Heart left ventricle (tissue), 16 donors: ENCODE measurements at regions not wholly inside any gene's neighbourhood (a gene's known extent, or its start where the extent isn't known, plus 50 kb on each side); places are given as distances from the start of the nearest gene placed in this dataset.
"Not testable (repeated sequence)": the region's sequence is repeated elsewhere in the genome, so short reads cannot be mapped to it uniquely, and the experiment has no call there.

Experiments
- ATAC-seq, 4 donors: fragments of 200-7000 bp; cut with Tn5 transposase; one replicate each; pipeline ENCODE4 v1.9.1; 2020 to 2022; ENCODE audit warnings: moderate library complexity in 4 of 4, mild to moderate bottlenecking in 3 of 4, moderate number of reproducible peaks in 1 of 4
- DNase-seq, 5 donors: peaks; one replicate each; pipeline ENCODE4 v3.0.0-alpha.2; 2020
- H3K27ac ChIP-seq, 12 donors: fragments of 200-600 bp; sonication (generic) in 4 of 12; one replicate each; pipeline versions ENCODE4 v1.5.0 to v1.8.0; 2016 to 2022; ENCODE audit warnings: mild to moderate bottlenecking in 2 of 12
- H3K27me3 ChIP-seq, 9 donors: fragments of 200-600 bp; sonication (generic) in 2 of 9; one replicate each; pipeline versions ENCODE4 v1.5.1 to v1.8.0; 2016 to 2022; ENCODE audit warnings: mild to moderate bottlenecking in 3 of 9
- H3K36me3 ChIP-seq, 9 donors: fragments of 200-600 bp; sonication (generic) in 2 of 9; one replicate each; pipeline versions ENCODE4 v1.5.0 to v1.8.0; 2018 to 2022; ENCODE audit warnings: mild to moderate bottlenecking in 2 of 9
- H3K4me1 ChIP-seq, 12 donors: fragments of 200-600 bp; sonication (generic) in 4 of 12; one replicate each; pipeline versions ENCODE4 v1.5.0 to v1.8.0; 2016 to 2022; ENCODE audit warnings: mild to moderate bottlenecking in 3 of 12
- H3K4me3 ChIP-seq, 12 donors: fragments of 200-600 bp; sonication (generic) in 4 of 12; one replicate each; pipeline versions ENCODE4 v1.5.0 to v1.8.0; 2017 to 2022; ENCODE audit warnings: mild to moderate bottlenecking in 9 of 12, moderate library complexity in 4 of 12
- H3K9me3 ChIP-seq, 12 donors: fragments of 200-600 bp; sonication (generic) in 4 of 12; one replicate each; pipeline versions ENCODE4 v1.5.0 to v1.8.0; 2016 to 2022; ENCODE audit warnings: mild to moderate bottlenecking in 1 of 12
- WGBS, 4 donors: extraction: QIAGEN DNeasy Blood & Tissue Kit in 2 of 4; methylation state at CpG; one replicate each; pipeline versions ENCODE4 v1.1.5 to v1.1.7; 2013 to 2018; 5-methylcytosine and 5-hydroxymethylcytosine counted together
- intact Hi-C, 10 donors: fragments of 100-400 bp; cut with DNase I; formaldehyde crosslinking; loops; one replicate each; pipeline versions ENCODE4 v1.11.1 to v1.14.2; 2022
- TF ChIP-seq, protein P1 (sequence below), 12 donors: fragments of 200-600 bp; sonication (generic) in 4 of 12; IDR thresholded peaks; one replicate each; pipeline versions ENCODE4 v1.5.0 to v1.8.0; 2018 to 2022; ENCODE audit warnings: antibody characterized with exemption in 12 of 12, mild to moderate bottlenecking in 5 of 12
- donor health status: ischemic (EF 13 %, LVEDD 7.1; RV severe dilation, severe dysfunction).
- donor health status: healthy with polysubstance abuse.
- donor health status: DM: no; HTN: yes; CAD: no.
- donor health status: DM: no; HTN: no; CAD: no.
- donor health status: ischemic (EF 25% LVEDD 6.9; RV normal size, moderate dysfunction).
- donor health status: ischemic (EF 25% LVEDD 5.7; RV mildly dilated, moderate dysfunction).
- donor health status: healthy.
- donor health status: DM: yes; HTN: yes; CAD: no.
- donor health status: ischemic (EF 35%, LVEDD 5.7; RV mildly dilated, moderate dysfunction).
- donor health status: nonischemic (EF 11% LVEDD 7.7; RV severe dilation, severe dysfunction).
- donor health status: DM: yes; HTN: yes; CAD: no.
- donor health status: PGD.
- donor health status: ischemic (EF 29% LVEDD 5.4; RV normal size, mild dysfunction).
- donor health status: nonischemic (EF 23%, LVEDD 6.1; RV moderate dilation, normal function).

DNA sequence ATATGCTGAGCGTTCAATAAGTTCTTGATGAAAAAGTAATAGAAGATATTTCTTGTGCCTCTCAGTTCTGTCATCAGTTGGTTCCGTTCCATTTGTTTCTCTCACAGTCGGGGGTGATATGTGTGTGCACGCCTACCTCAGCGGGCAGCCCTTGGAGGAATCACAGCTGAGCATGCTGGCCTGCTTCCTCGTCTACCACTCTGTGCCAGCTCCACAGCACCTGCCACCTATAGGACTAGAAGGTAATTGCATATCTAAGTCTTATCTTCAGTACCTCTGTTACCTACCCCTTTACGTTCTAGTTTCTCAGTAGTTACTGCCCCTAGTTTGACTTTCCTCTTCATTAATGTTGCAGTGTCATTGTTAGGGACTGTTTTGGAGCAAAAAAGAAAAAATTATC, 171.7 kb upstream of the PLGLB1 start:
- H3K9me3 ChIP-seq, H3K27ac ChIP-seq, H3K4me3 ChIP-seq, H3K4me1 ChIP-seq, DNase-seq, H3K27me3 ChIP-seq, H3K36me3 ChIP-seq, intact Hi-C loops: not testable (repeated sequence)
- WGBS, 4 donors = 13 to 40% (median 29%) methylated on average over 1 to 2 of the region's 7 CpGs
- peak; percentile 69 to 90 (median 90) for ATAC-seq
- TF ChIP-seq, protein P1, sequence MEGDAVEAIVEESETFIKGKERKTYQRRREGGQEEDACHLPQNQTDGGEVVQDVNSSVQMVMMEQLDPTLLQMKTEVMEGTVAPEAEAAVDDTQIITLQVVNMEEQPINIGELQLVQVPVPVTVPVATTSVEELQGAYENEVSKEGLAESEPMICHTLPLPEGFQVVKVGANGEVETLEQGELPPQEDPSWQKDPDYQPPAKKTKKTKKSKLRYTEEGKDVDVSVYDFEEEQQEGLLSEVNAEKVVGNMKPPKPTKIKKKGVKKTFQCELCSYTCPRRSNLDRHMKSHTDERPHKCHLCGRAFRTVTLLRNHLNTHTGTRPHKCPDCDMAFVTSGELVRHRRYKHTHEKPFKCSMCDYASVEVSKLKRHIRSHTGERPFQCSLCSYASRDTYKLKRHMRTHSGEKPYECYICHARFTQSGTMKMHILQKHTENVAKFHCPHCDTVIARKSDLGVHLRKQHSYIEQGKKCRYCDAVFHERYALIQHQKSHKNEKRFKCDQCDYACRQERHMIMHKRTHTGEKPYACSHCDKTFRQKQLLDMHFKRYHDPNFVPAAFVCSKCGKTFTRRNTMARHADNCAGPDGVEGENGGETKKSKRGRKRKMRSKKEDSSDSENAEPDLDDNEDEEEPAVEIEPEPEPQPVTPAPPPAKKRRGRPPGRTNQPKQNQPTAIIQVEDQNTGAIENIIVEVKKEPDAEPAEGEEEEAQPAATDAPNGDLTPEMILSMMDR (IDR thresholded peaks at IDR 0.05) = peak in 1 of 12 donors; percentile 10

DNA sequence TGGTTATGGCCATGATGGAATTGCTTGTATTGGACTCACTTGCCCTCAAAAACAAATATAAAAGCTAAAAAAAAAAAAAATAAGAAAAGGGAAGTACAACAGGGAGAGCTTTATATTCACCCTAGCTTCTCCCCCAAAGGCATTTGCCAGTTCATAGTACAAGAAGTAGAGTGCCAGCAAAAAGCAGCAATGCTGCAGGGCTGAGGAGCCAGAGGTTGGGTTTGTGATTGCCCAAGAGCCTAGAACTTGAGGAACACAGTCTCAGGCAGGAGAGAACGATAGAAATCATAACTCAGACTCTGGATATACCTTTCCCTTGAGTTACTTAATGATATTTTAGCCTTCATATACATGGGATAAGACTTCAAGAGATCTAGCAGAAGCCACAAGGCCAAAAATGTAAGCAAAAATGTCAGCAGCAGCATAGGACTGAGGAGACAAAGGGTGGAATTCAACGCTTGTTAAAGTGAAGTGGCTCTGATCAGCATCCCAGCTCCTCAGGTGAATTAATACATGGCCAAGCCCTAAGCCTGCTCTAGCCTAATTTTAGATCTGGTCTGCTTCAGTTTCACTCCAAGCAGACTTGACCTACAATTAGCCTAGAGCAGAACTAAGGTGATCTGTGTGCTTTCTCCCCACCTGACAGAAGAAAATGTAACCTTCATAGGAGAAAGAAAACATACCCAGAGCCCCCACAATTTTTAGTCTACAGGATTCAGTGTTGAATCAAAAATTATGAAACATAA, 172.8 kb upstream of the PLGLB1 start:
- H3K4me1 ChIP-seq, H3K36me3 ChIP-seq, H3K27ac ChIP-seq, H3K27me3 ChIP-seq, intact Hi-C loops, DNase-seq, H3K4me3 ChIP-seq, H3K9me3 ChIP-seq: not testable (repeated sequence)
- 58 to 71% (median 59%) methylated on average over 1 of the region's 2 CpGs; no CpG with 5 or more reads in 1 of the 4 donors for whole genome bisulfite sequencing, 4 donors
- peak in 3 of 4 donors; percentile 66 to 71 (median 68) for ATAC-seq

DNA sequence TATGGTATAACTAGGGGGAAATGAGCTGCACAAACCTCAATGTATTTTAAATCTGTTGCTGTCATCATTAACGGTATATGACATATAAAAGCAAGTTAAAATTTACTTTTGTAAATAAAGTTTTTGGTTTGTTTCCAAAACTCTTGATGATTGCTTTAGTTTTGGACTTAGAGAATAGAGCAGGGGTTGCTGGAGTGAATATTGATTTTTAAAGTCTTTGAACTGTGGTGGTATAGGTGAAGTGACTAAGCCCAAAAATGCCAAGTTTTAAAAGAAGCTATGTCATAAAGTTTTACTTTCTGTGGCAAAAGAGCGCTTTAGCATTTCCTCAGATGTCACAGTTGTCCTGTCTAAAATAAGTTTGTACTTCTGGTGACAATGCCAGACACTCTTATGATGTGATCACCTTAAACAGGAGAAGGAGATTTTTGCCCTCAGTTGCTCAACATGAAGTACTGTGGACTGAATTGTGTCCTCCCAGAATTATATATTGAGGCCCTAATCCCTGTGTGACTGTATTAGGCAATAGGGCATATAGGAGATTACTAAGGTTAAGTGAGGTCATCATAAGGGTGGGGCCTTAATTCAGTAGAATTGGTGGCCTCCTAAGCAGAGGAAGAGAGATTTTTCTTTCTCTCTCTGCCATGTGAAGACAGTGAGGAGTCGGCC, 175.2 kb upstream of the PLGLB1 start:
- WGBS, 4 donors = 80 to 92% (median 87%) methylated on average over 1 to 2 of the region's 3 CpGs
- DNase-seq, ATAC-seq, H3K27me3 ChIP-seq, H3K36me3 ChIP-seq, H3K27ac ChIP-seq, H3K4me3 ChIP-seq, intact Hi-C loops, H3K9me3 ChIP-seq, H3K4me1 ChIP-seq: not testable (repeated sequence)

DNA sequence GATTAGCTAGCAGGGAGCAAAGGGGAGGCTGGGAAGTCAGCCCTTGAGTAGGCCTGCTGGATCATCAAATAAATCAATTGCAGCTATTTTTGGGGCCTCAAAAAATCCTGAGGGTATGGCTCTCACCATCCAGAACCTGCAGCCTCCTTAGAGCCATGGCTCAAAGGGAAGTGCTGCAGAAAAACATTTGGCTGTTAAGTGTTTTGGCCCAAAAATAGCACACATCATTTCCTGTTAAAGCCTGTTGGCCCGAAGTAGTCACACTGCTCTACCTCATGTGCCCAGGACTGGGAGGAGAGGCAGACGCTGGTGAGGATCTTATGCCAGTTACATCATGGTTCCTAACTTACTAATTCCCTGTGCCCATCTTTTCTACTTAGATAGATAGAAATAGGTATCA, 176.8 kb upstream of the PLGLB1 start:
- ATAC-seq = peak in 2 of 4 donors; percentile 26 to 46
- H3K9me3 ChIP-seq, H3K27me3 ChIP-seq, H3K27ac ChIP-seq, intact Hi-C loops, H3K36me3 ChIP-seq, H3K4me3 ChIP-seq, DNase-seq, H3K4me1 ChIP-seq: not testable (repeated sequence)
- 8 to 35% (median 34%) methylated on average over 2 of the region's 2 CpGs; no CpG with 5 or more reads in 1 of the 4 donors for WGBS, 4 donors

DNA sequence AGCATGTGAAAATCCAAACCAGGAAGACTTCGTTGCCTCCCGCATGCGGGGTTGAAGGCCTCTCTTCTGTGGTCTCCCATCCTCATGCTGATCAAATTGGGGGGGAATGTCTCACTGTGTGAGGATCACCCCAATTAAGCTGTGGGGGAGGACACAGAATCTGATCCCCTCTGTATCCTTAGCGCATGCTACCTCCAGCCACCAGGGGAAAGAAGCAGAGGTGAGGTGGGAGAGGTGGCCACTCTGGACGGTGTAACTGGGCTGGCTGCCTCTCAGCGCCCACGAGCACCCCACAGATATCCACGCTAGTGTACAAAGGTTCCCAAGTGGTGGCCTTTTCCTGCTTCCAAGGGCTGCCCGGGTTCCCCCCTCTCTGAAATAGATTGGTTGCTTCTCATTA, 177.6 kb upstream of the PLGLB1 start:
- H3K4me3 ChIP-seq, H3K27ac ChIP-seq, intact Hi-C loops, H3K27me3 ChIP-seq, H3K4me1 ChIP-seq, H3K36me3 ChIP-seq, H3K9me3 ChIP-seq, DNase-seq: not testable (repeated sequence)
- WGBS, 4 donors = 87 to 97% (median 94%) methylated on average over 3 to 4 of the region's 9 CpGs; no CpG with 5 or more reads in 1 of the 4 donors
- peak in 1 of 4 donors; percentile 49 for ATAC-seq

DNA sequence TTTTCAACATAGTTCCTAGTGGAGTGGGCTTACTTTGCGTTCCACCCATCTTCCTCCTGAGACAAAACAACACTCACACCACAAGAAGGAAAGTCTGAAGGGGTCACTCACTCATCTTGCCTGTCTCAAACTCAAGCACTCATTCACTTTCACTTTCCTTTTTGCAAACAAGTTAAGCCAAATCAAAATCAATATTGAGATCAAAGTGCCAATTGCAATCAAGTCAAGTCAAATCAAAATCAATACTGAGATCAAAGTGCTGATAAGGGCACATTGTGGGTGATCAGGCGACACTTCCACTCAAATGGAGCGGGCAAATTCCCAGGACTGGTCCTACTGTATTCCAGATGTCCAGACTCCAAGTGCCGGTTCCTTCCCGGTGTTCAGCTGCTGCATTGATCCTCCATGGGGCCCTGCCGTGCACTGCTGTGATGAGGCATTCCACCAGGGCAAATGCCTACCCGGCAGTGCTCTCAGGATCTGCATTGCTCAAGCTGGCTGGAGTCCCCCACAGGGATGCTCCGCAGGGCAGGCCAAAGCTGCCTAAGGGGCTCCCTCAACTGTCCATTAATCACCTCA, 183.0 kb upstream of the PLGLB1 start:
- H3K4me3 ChIP-seq, H3K27me3 ChIP-seq, intact Hi-C loops, DNase-seq, ATAC-seq, H3K27ac ChIP-seq, H3K9me3 ChIP-seq, H3K36me3 ChIP-seq, H3K4me1 ChIP-seq: not testable (repeated sequence)
- WGBS, 4 donors = 93 to 98% (median 94%) methylated on average over 4 to 8 of the region's 8 CpGs

DNA sequence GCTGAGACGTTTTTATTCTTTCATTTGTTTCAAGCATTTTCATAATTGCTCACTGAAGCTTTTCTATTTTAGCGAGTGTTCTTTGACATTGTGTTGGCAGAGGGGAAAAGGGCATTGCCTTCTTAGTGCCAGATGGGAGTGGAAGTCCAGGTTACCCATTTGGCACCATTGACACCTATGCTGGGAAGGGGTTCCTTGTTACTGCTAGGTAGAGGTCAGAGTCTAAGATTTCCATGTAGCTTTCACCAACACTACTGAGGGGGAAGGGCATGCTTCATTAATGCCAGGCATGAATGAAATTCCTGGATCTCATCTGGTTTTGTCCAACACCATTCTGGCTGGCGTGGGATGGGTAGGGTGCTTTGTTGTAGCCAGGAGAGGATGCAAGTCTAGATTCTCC, 191.3 kb upstream of the PLGLB1 start:
- WGBS, 4 donors = 78 to 93% (median 81%) methylated on average over 1 to 2 of the region's 3 CpGs
- ATAC-seq, intact Hi-C loops: not testable (repeated sequence)

DNA sequence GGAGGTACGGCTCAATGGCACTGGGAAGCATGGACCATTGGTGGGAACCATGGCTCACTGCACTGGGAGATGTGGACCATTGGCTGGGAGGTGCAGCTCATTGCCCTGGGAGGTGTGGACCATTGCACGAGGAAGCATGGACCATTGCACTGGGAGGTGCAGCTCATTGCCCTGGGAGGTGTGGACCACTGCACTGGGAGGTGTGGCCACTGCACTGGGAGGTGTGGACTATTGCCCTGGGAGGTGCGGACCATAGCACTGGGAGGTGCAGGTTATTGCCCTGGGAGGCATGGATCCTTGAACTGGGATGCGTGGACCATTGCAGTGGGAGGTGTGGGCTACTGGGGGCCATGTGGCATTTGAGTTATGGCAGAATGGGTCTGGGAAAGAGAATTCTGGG, 195.4 kb upstream of the PLGLB1 start:
- ATAC-seq, H3K27ac ChIP-seq, intact Hi-C loops: not testable (repeated sequence)

More for the DNA sequence above, 191.3 kb upstream of the PLGLB1 start:
- H3K27ac ChIP-seq, H3K4me1 ChIP-seq, H3K36me3 ChIP-seq, DNase-seq, H3K4me3 ChIP-seq, H3K27me3 ChIP-seq, H3K9me3 ChIP-seq: not testable (repeated sequence)

More for the DNA sequence above, 195.4 kb upstream of the PLGLB1 start:
- H3K27me3 ChIP-seq, H3K4me3 ChIP-seq, H3K36me3 ChIP-seq, DNase-seq, H3K4me1 ChIP-seq, H3K9me3 ChIP-seq: not testable (repeated sequence)
- 80 to 97% (median 84%) methylated on average over 1 to 2 of the region's 4 CpGs; no CpG with 5 or more reads in 1 of the 4 donors for WGBS, 4 donors
